H9 (cell line): ENCODE measurements at regions not wholly inside any gene's neighbourhood (a gene's known extent, or its start where the extent isn't known, plus 50 kb on each side); places are given as distances from the start of the nearest gene placed in this dataset.

Experiments
- DNase-seq: peaks from one replicate; pipeline ENCODE4 v3.0.0-alpha.2; 2017
- H2AFZ ChIP-seq: one replicate; pipeline ENCODE4 v1.6.1; 2013; ENCODE audit warnings: mild to moderate bottlenecking, low read length, control low read depth, moderate library complexity
- H2AK5ac ChIP-seq: 2 replicates; pipeline ENCODE4 v1.6.1; 2013; ENCODE audit warnings: low read length, control low read depth, mixed read lengths; ENCODE audit not compliant: insufficient read length
- H2BK120ac ChIP-seq: one replicate; pipeline ENCODE4 v1.6.1; 2013; ENCODE audit warnings: low read depth, mild to moderate bottlenecking, low read length, control low read depth, inconsistent platforms; ENCODE audit not compliant: poor library complexity, severe bottlenecking
- H2BK12ac ChIP-seq: 2 replicates; pipeline ENCODE4 v1.6.1; 2013; ENCODE audit warnings: low read length, control low read depth, mixed read lengths, low read depth; ENCODE audit not compliant: insufficient read length
- H2BK15ac ChIP-seq: 2 replicates; pipeline ENCODE4 v1.6.1; 2013; ENCODE audit warnings: low read depth, low read length, control low read depth
- H2BK20ac ChIP-seq: one replicate; pipeline ENCODE4 v1.6.1; 2013; ENCODE audit warnings: low read depth, mild to moderate bottlenecking, low read length, control low read depth, inconsistent platforms; ENCODE audit not compliant: poor library complexity, severe bottlenecking
- H2BK5ac ChIP-seq: 2 replicates; pipeline ENCODE4 v1.6.1; 2013; ENCODE audit warnings: low read length, control low read depth, mixed read lengths; ENCODE audit not compliant: insufficient read length
- H3K14ac ChIP-seq: 2 replicates; pipeline ENCODE4 v1.6.1; 2013; ENCODE audit warnings: low read length, control low read depth; ENCODE audit not compliant: insufficient read depth
- H3K18ac ChIP-seq: 2 replicates; pipeline ENCODE4 v1.6.1; 2013; ENCODE audit warnings: low read depth, mild to moderate bottlenecking, mixed read lengths, low read length, control low read depth; ENCODE audit not compliant: insufficient read length
- H3K23ac ChIP-seq: 2 replicates; pipeline ENCODE4 v1.6.1; 2013; ENCODE audit warnings: low read length, control low read depth, mixed read lengths, low read depth; ENCODE audit not compliant: insufficient read length
- H3K23me2 ChIP-seq: 2 replicates; pipeline ENCODE4 v1.6.1; 2013; ENCODE audit warnings: low read depth, mild to moderate bottlenecking, mixed read lengths, low read length, control low read depth; ENCODE audit not compliant: insufficient read length, poor library complexity, severe bottlenecking
- H3K27ac ChIP-seq: 2 replicates; pipeline ENCODE4 v1.5.1; 2013; ENCODE audit warnings: low read length, control low read depth, mixed read lengths, low read depth; ENCODE audit not compliant: insufficient read length
- H3K27me3 ChIP-seq: 2 replicates; pipeline ENCODE4 v1.6.1; 2013; ENCODE audit warnings: low read length, control low read depth, inconsistent platforms; ENCODE audit not compliant: insufficient read depth
- H3K4ac ChIP-seq: 2 replicates; pipeline ENCODE4 v1.6.1; 2013; ENCODE audit warnings: low read depth, mild to moderate bottlenecking, control low read depth, inconsistent platforms, low read length, moderate library complexity
- H3K4me1 ChIP-seq: 2 replicates; pipeline ENCODE4 v1.6.1; 2013; ENCODE audit warnings: low read length, control low read depth, inconsistent platforms; ENCODE audit not compliant: insufficient read depth
- H3K4me2 ChIP-seq: 2 replicates; pipeline ENCODE4 v1.6.1; 2013; ENCODE audit warnings: low read length, control low read depth, mixed read lengths; ENCODE audit not compliant: insufficient read length, insufficient read depth
- H3K56ac ChIP-seq: 2 replicates; pipeline ENCODE4 v1.6.1; 2013; ENCODE audit warnings: low read depth, mild to moderate bottlenecking, mixed read lengths, low read length, control low read depth; ENCODE audit not compliant: insufficient read length
- H3K79me1 ChIP-seq: 2 replicates; pipeline ENCODE4 v1.6.1; 2013; ENCODE audit warnings: low read depth, mild to moderate bottlenecking, moderate library complexity, low read length, control low read depth, inconsistent platforms; ENCODE audit not compliant: insufficient read depth, poor library complexity, severe bottlenecking
- H3K79me2 ChIP-seq: 2 replicates; pipeline ENCODE4 v1.6.1; 2013; ENCODE audit warnings: low read length, control low read depth, inconsistent platforms; ENCODE audit not compliant: insufficient read depth
- H3K9ac ChIP-seq: 2 replicates; pipeline ENCODE4 v1.6.1; 2013; ENCODE audit warnings: low read length, control low read depth, mixed read lengths; ENCODE audit not compliant: insufficient read length; ENCODE audit errors: extremely low read depth
- H3K9me3 ChIP-seq: one replicate; pipeline ENCODE4 v1.6.1; 2013; ENCODE audit warnings: low read depth, low read length, inconsistent platforms; ENCODE audit not compliant: control insufficient read depth
- H3T11ph ChIP-seq: one replicate; pipeline ENCODE4 v1.6.1; 2013; ENCODE audit warnings: mild to moderate bottlenecking, low read length, control low read depth, inconsistent platforms
- H4K20me1 ChIP-seq: one replicate; pipeline ENCODE4 v1.6.1; 2013; ENCODE audit not compliant: control insufficient read depth, insufficient read length, insufficient read depth
- H4K5ac ChIP-seq: 2 replicates; pipeline ENCODE4 v1.6.1; 2013; ENCODE audit warnings: low read depth, mild to moderate bottlenecking, mixed read lengths, low read length, control low read depth; ENCODE audit not compliant: insufficient read length
- H4K8ac ChIP-seq: replicated peaks from 2 replicates; pipeline ENCODE4 v1.6.1; 2013; ENCODE audit warnings: low read length, control low read depth, mixed read lengths, low read depth; ENCODE audit not compliant: insufficient read length
- H4K91ac ChIP-seq: 2 replicates; pipeline ENCODE4 v1.6.1; 2013; ENCODE audit warnings: low read depth, mild to moderate bottlenecking, moderate library complexity, mixed read lengths, low read length, control low read depth; ENCODE audit not compliant: insufficient read length
- H3K27ac Mint-ChIP-seq, 3 experiments: 2 replicates in 2 of 3; 3 replicates in 1 of 3; pipeline ENCODE4 v1.8.0; 2020 to 2021; ENCODE audit warnings: mixed read lengths in 3 of 3, mild to moderate bottlenecking in 1 of 3, moderate library complexity in 1 of 3
- H3K27me3 Mint-ChIP-seq: 2 replicates; pipeline ENCODE4 v1.8.0; 2021; ENCODE audit warnings: low read depth, mild to moderate bottlenecking, moderate library complexity, mixed read lengths
- H3K36me3 Mint-ChIP-seq, 3 experiments: 2 replicates in 2 of 3; 3 replicates in 1 of 3; pipeline ENCODE4 v1.8.0; 2020 to 2021; ENCODE audit warnings: low read depth in 3 of 3, mixed read lengths in 3 of 3; ENCODE audit not compliant: insufficient read depth in 1 of 3
- H3K4me1 Mint-ChIP-seq, 2 experiments: 2 replicates each; pipeline ENCODE4 v1.8.0; 2020; ENCODE audit warnings: mixed read lengths in 2 of 2
- H3K4me3 Mint-ChIP-seq, 2 experiments: 2 replicates in 1 of 2; 3 replicates in 1 of 2; pipeline ENCODE4 v1.8.0; 2020 to 2021; ENCODE audit warnings: mild to moderate bottlenecking in 2 of 2, mixed read lengths in 2 of 2, moderate library complexity in 1 of 2
- H3K9me3 Mint-ChIP-seq, 2 experiments: 2 replicates in 1 of 2; 3 replicates in 1 of 2; pipeline ENCODE4 v1.8.0; 2020; ENCODE audit warnings: mild to moderate bottlenecking in 2 of 2, mixed read lengths in 2 of 2, moderate library complexity in 1 of 2
- CTCF ChIP-seq: fragments of 200-600 bp; sonication (generic); conservative IDR thresholded peaks from 3 replicates; pipeline ENCODE4 v1.8.0; 2021; ENCODE audit warnings: antibody characterized with exemption, mild to moderate bottlenecking
- WGBS: extraction: QIAGEN DNeasy Blood & Tissue Kit; methylation state at CpG from one replicate; pipeline ENCODE4 v1.1.7; 2013; ENCODE audit warnings: missing lambda C conversion rate, low lambda C conversion rate, mixed read lengths; ENCODE audit not compliant: insufficient read length; ENCODE audit errors: extremely low coverage; 5-methylcytosine and 5-hydroxymethylcytosine counted together

GRCh38 chr9:7730164-7730445 lies 69.5 kb downstream of the DMAC1 start:
- H4K5ac ChIP-seq, result no peak overlapping the region
- no peak overlapping the region for H2BK5ac ChIP-seq
- no peak overlapping the region for H3K18ac ChIP-seq
- no peaks in the 10 kb centered on the region for H3K9me3 ChIP-seq
- H3K9ac ChIP-seq, result no peak overlapping the region
- H2BK15ac ChIP-seq, result no peak overlapping the region
- no peak overlapping the region for H3K27ac ChIP-seq
- no peak overlapping the region for H2BK120ac ChIP-seq
- no peak overlapping the region for H3K4me2 ChIP-seq
- H3K23me2 ChIP-seq, result no peaks in the 10 kb centered on the region
- H4K91ac ChIP-seq, result no peak overlapping the region
- no peaks in the 10 kb centered on the region for H4K20me1 ChIP-seq
- no peak overlapping the region for H3T11ph ChIP-seq
- no peak overlapping the region for H2BK12ac ChIP-seq
- H3K9me3 Mint-ChIP-seq, result no peaks in the 10 kb centered on the region
- H3K4me1 Mint-ChIP-seq, result peaks cover 6 to 11% of the 10 kb centered on the region in 2 experiments
- H3K27ac Mint-ChIP-seq, result no peak overlapping the region
- H2BK20ac ChIP-seq, result no peak overlapping the region
- H3K79me2 ChIP-seq, result no peaks in the 10 kb centered on the region
- H3K36me3 Mint-ChIP-seq, result no peaks in the 10 kb centered on the region
- no peaks in the 10 kb centered on the region for H3K27me3 ChIP-seq
- no peaks in the 10 kb centered on the region; the same call in 1 of the 2 replicates for H3K4me1 ChIP-seq
- no peak overlapping the region for H2AK5ac ChIP-seq
- no peak overlapping the region for H4K8ac ChIP-seq
- H3K4ac ChIP-seq, result no peak overlapping the region
- H3K56ac ChIP-seq, result no peak overlapping the region
- DNase-seq, result no peak
- no peak for TF ChIP-seq CTCF
- no peaks in the 10 kb centered on the region for H3K27me3 Mint-ChIP-seq
- no peak overlapping the region for H3K4me3 Mint-ChIP-seq
- no CpG with 5 or more reads among the region's 1 CpG for WGBS
- no peak overlapping the region for H2AFZ ChIP-seq
- H3K14ac ChIP-seq, result no peak overlapping the region
- no peaks in the 10 kb centered on the region for H3K79me1 ChIP-seq
- H3K23ac ChIP-seq, result no peak overlapping the region
